Neural crest cell (in vitro differentiated cells): ENCODE measurements at regions not wholly inside any gene's neighbourhood (a gene's known extent, or its start where the extent isn't known, plus 50 kb on each side); places are given as distances from the start of the nearest gene placed in this dataset.

Experiments used
- DNase-seq: peaks from one replicate; pipeline ENCODE4 v3.0.0; 2021; ENCODE audit warnings: low read depth, mixed read lengths, low spot score
- H3K27ac Mint-ChIP-seq: one replicate; pipeline ENCODE4 v1.8.0; 2021; ENCODE audit warnings: mild to moderate bottlenecking, mixed read lengths; ENCODE audit not compliant: unreplicated experiment
- H3K27me3 Mint-ChIP-seq: 2 replicates; pipeline ENCODE4 v1.8.0; 2021; ENCODE audit warnings: low read depth, mild to moderate bottlenecking, mixed read lengths
- H3K36me3 Mint-ChIP-seq: 2 replicates; pipeline ENCODE4 v1.8.0; 2021; ENCODE audit warnings: low read depth, mild to moderate bottlenecking, mixed read lengths
- H3K4me1 Mint-ChIP-seq: 2 replicates; pipeline ENCODE4 v1.8.0; 2021; ENCODE audit warnings: mixed read lengths
- H3K4me3 Mint-ChIP-seq: one replicate; pipeline ENCODE4 v1.8.0; 2021; ENCODE audit warnings: mild to moderate bottlenecking, mixed read lengths
- H3K9me3 Mint-ChIP-seq: 2 replicates; pipeline ENCODE4 v1.8.0; 2021; ENCODE audit warnings: mixed read lengths
- TF ChIP-seq, protein P1 (sequence below): fragments of 200-600 bp; sonication (generic); conservative IDR thresholded peaks from 2 replicates; pipeline ENCODE4 v1.5.0; 2021; ENCODE audit warnings: antibody characterized with exemption, mild to moderate bottlenecking

- no peak overlapping the region for H3K27ac Mint-ChIP-seq
- peaks cover 10% of the 10 kb centered on the region for H3K9me3 Mint-ChIP-seq
- no peaks in the 10 kb centered on the region for H3K36me3 Mint-ChIP-seq
- peaks cover 42% of the 10 kb centered on the region for H3K27me3 Mint-ChIP-seq
- no peak for DNase-seq
- no peaks in the 10 kb centered on the region for H3K4me1 Mint-ChIP-seq
- no peak overlapping the region for H3K4me3 Mint-ChIP-seq
- TF ChIP-seq, protein P1, sequence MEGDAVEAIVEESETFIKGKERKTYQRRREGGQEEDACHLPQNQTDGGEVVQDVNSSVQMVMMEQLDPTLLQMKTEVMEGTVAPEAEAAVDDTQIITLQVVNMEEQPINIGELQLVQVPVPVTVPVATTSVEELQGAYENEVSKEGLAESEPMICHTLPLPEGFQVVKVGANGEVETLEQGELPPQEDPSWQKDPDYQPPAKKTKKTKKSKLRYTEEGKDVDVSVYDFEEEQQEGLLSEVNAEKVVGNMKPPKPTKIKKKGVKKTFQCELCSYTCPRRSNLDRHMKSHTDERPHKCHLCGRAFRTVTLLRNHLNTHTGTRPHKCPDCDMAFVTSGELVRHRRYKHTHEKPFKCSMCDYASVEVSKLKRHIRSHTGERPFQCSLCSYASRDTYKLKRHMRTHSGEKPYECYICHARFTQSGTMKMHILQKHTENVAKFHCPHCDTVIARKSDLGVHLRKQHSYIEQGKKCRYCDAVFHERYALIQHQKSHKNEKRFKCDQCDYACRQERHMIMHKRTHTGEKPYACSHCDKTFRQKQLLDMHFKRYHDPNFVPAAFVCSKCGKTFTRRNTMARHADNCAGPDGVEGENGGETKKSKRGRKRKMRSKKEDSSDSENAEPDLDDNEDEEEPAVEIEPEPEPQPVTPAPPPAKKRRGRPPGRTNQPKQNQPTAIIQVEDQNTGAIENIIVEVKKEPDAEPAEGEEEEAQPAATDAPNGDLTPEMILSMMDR: no peak
Measured at GRCh38 chr1:4027492-4028138, 127.5 kb upstream of the C1orf174 start.

GRCh38 chr1:4028139-4028501 lies 128.0 kb upstream of the C1orf174 start:
- Mint-ChIP-seq H3K4me1 (no peaks in the 10 kb centered on the region), H3K27me3 (peaks cover 47% of the 10 kb centered on the region), H3K36me3 (no peaks in the 10 kb centered on the region), H3K4me3 (no peak overlapping the region), H3K27ac (no peak overlapping the region), H3K9me3 (peaks cover 10% of the 10 kb centered on the region)
- TF ChIP-seq, protein P1: no peak
- no peak for DNase-seq

- Mint-ChIP-seq H3K4me1 (peaks cover 4% of the 10 kb centered on the region), H3K9me3 (peaks cover 10% of the 10 kb centered on the region), H3K4me3 (no peak overlapping the region), H3K27me3 (peaks cover 47% of the 10 kb centered on the region), H3K27ac (no peak overlapping the region), H3K36me3 (no peaks in the 10 kb centered on the region)
- no peak for DNase-seq
- TF ChIP-seq, protein P1: no peak
Measured at GRCh38 chr1:4029376-4029775, 129.3 kb upstream of the C1orf174 start.

- H3K27ac Mint-ChIP-seq: no peak overlapping the region
- H3K9me3 Mint-ChIP-seq: peaks cover 11% of the 10 kb centered on the region
- no peaks in the 10 kb centered on the region for H3K36me3 Mint-ChIP-seq
- peaks cover 4% of the 10 kb centered on the region for H3K4me1 Mint-ChIP-seq
- no peak overlapping the region for H3K4me3 Mint-ChIP-seq
- TF ChIP-seq, protein P1: no peak
- DNase-seq: no peak
- H3K27me3 Mint-ChIP-seq: peaks cover 33% of the 10 kb centered on the region
Measured at GRCh38 chr1:4032571-4032970, 132.5 kb upstream of the C1orf174 start.

DNA sequence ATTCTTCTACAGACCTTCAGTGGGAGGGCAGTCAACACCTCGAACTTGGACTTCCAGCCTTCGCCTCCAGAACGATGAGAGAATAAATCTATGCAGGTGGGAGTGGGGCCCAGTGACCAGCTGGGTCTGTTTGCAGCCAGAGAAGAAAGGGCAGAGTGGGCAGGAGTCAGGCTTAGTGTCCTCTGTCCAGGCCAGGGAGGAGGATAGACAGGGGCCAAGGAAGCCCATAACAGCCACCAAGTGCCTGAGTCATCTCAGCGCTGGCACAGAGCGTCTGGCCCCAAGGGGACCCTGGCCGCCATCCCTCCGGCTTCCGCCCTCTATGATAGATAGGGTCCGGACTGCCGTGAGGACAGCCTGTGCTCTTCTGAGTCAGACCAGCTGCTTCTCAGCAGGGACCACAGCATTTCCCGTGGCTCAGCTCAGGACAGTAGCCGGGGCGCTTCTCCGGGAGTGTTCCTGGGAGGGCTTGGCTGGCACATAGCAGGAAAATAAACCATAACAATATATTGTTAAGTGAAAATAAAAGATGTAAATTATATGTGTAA lies 133.1 kb upstream of the C1orf174 start:
- Mint-ChIP-seq H3K27me3 (peaks cover 36% of the 10 kb centered on the region), H3K9me3 (peaks cover 16% of the 10 kb centered on the region), H3K4me3 (no peak overlapping the region), H3K36me3 (peaks cover 2% of the 10 kb centered on the region), H3K4me1 (peaks cover 4% of the 10 kb centered on the region), H3K27ac (no peak overlapping the region)
- DNase-seq: no peak
- TF ChIP-seq, protein P1: no peak
